Keratinocyte (primary cell): ENCODE measurements at regions not wholly inside any gene's neighbourhood (a gene's known extent, or its start where the extent isn't known, plus 50 kb on each side); places are given as distances from the start of the nearest gene placed in this dataset.

Source experiments
- DNase-seq: peaks from one replicate; pipeline ENCODE4 v3.0.0-alpha.2; 2011; ENCODE audit warnings: low read depth, missing footprints, low spot score
- FAIRE-seq: peaks from 2 replicates; lab custom pipeline; 2011; peaks lifted over from hg19 to GRCh38; lab: Jason Lieb, UNC
- H2AFZ ChIP-seq: 2 replicates; pipeline ENCODE4 v1.6.0; 2012; ENCODE audit warnings: low read length, control low read depth, inconsistent platforms; ENCODE audit not compliant: control insufficient read depth
- H3K27ac ChIP-seq: 2 replicates; pipeline ENCODE4 v1.5.1; 2011; ENCODE audit warnings: low read length; ENCODE audit not compliant: control insufficient read depth, insufficient read depth
- H3K27me3 ChIP-seq: 3 replicates; pipeline ENCODE4 v1.6.0; 2011; ENCODE audit warnings: low read length; ENCODE audit not compliant: control insufficient read depth, insufficient read depth; ENCODE audit errors: extremely low read depth
- H3K36me3 ChIP-seq, 2 experiments: 2 replicates in 1 of 2; 3 replicates in 1 of 2; pipeline ENCODE4 v1.5.1; 2011; ENCODE audit warnings: low read length in 2 of 2, mild to moderate bottlenecking in 1 of 2; ENCODE audit not compliant: control insufficient read depth in 2 of 2, insufficient read depth in 2 of 2; ENCODE audit errors: extremely low read depth in 1 of 2
- H3K4me1 ChIP-seq: 3 replicates; pipeline ENCODE4 v1.5.1; 2011; ENCODE audit warnings: low read length; ENCODE audit not compliant: control insufficient read depth, insufficient read depth; ENCODE audit errors: extremely low read depth
- H3K4me2 ChIP-seq: 3 replicates; pipeline ENCODE4 v1.6.0; 2011; ENCODE audit warnings: low read depth, low read length; ENCODE audit not compliant: control insufficient read depth, insufficient read depth; ENCODE audit errors: extremely low read depth
- H3K4me3 ChIP-seq, 3 experiments: fragments of 200-600 bp in 1 of 3; sonication (generic) in 1 of 3; 2 replicates in 2 of 3; 3 replicates in 1 of 3; pipeline ENCODE4 v1.5.1; 2011 to 2016; ENCODE audit warnings: low read length in 3 of 3, mild to moderate bottlenecking in 3 of 3, control low read depth in 2 of 3, inconsistent platforms in 1 of 3, low read depth in 1 of 3, mixed read lengths in 1 of 3, mixed run types in 1 of 3, moderate library complexity in 1 of 3; ENCODE audit not compliant: control insufficient read depth in 2 of 3, insufficient read depth in 2 of 3; ENCODE audit errors: extremely low read depth in 1 of 3
- H3K79me2 ChIP-seq: 2 replicates; pipeline ENCODE4 v1.6.0; 2012; ENCODE audit warnings: low read length; ENCODE audit not compliant: control insufficient read depth, insufficient read depth
- H3K9ac ChIP-seq: 3 replicates; pipeline ENCODE4 v1.6.0; 2011; ENCODE audit warnings: low read length; ENCODE audit not compliant: control insufficient read depth, insufficient read depth; ENCODE audit errors: extremely low read depth
- H3K9me1 ChIP-seq: 3 replicates; pipeline ENCODE4 v1.6.0; 2011; ENCODE audit warnings: low read length; ENCODE audit not compliant: control insufficient read depth, insufficient read depth; ENCODE audit errors: extremely low read depth
- H3K9me3 ChIP-seq: 2 replicates; pipeline ENCODE4 v1.5.1; 2012; ENCODE audit warnings: low read depth, low read length; ENCODE audit not compliant: control insufficient read depth
- H4K20me1 ChIP-seq: 3 replicates; pipeline ENCODE4 v1.6.0; 2011; ENCODE audit warnings: low read length; ENCODE audit not compliant: control insufficient read depth, insufficient read depth; ENCODE audit errors: extremely low read depth
- CTCF ChIP-seq, 3 experiments: IDR thresholded peaks in 1 of 3; conservative IDR thresholded peaks in 1 of 3; optimal IDR thresholded peaks in 1 of 3; 2 replicates in 2 of 3; 3 replicates in 1 of 3; pipeline versions ENCODE3 to v1.5.1; 2011; ENCODE audit warnings: low read length in 3 of 3, mild to moderate bottlenecking in 3 of 3, moderate library complexity in 2 of 3, control low read depth in 1 of 3, inconsistent platforms in 1 of 3; ENCODE audit not compliant: insufficient read depth in 2 of 3; ENCODE audit errors: extremely low read depth in 1 of 3
- EZH2 ChIP-seq: IDR thresholded peaks from one replicate; pipeline ENCODE4 v1.6.1; 2012; ENCODE audit warnings: inconsistent platforms, mild to moderate bottlenecking, low read length, moderate library complexity
- dilution Hi-C: fragments of 300-500 bp; cut with MboI; formaldehyde crosslinking; loops from one replicate; pipeline ENCODE4 v1.7.0; 2020; ENCODE audit warnings: low sequenced_read_pairs; ENCODE audit not compliant: extremely low pct_ligation_motif_present

- H3K27me3 ChIP-seq = no peaks in the 10 kb centered on the region
- H3K9ac ChIP-seq = no peak overlapping the region
- DNase-seq = no peak
- H2AFZ ChIP-seq = no peak overlapping the region
- H4K20me1 ChIP-seq = no peaks in the 10 kb centered on the region
- TF ChIP-seq CTCF (optimal IDR thresholded peaks at IDR 0.05 in 1 of 3, IDR thresholded peaks at IDR 0.05 in 1 of 3, conservative IDR thresholded peaks at IDR 0.05 in 1 of 3; ENCODE audit: extremely low read depth in 1 of 3, insufficient read depth in 2 of 3, low read length in 3 of 3) = no peak
- no peak for TF ChIP-seq EZH2
- H3K4me2 ChIP-seq = no peak overlapping the region
- no peaks in the 10 kb centered on the region for H3K9me1 ChIP-seq
- FAIRE-seq = no peak
- no peaks in the 10 kb centered on the region for H3K36me3 ChIP-seq
- no peaks in the 10 kb centered on the region for H3K79me2 ChIP-seq
- H3K27ac ChIP-seq = no peak overlapping the region
- H3K4me3 ChIP-seq = no peak overlapping the region
- no peaks in the 10 kb centered on the region for H3K4me1 ChIP-seq
- dilution Hi-C loops = no loop called here
- H3K9me3 ChIP-seq = no peaks in the 10 kb centered on the region
Observed at GRCh38 chr5:124976086-124976485, 229.6 kb upstream of the ZNF608 start.

- dilution Hi-C loops = no loop called here
- no peaks in the 10 kb centered on the region for H4K20me1 ChIP-seq
- no peak overlapping the region for H3K4me2 ChIP-seq
- H3K27me3 ChIP-seq = no peaks in the 10 kb centered on the region
- H2AFZ ChIP-seq = peak overlapping the region; percentile 58
- no peak overlapping the region for H3K4me3 ChIP-seq
- H3K36me3 ChIP-seq = no peaks in the 10 kb centered on the region
- FAIRE-seq = no peak
- no peaks in the 10 kb centered on the region for H3K9me3 ChIP-seq
- TF ChIP-seq CTCF (optimal IDR thresholded peaks at IDR 0.05 in 1 of 3, IDR thresholded peaks at IDR 0.05 in 1 of 3, conservative IDR thresholded peaks at IDR 0.05 in 1 of 3; ENCODE audit: extremely low read depth in 1 of 3, insufficient read depth in 2 of 3, low read length in 3 of 3) (no peak), EZH2 (no peak)
- H3K9ac ChIP-seq = no peak overlapping the region
- H3K9me1 ChIP-seq = no peaks in the 10 kb centered on the region
- H3K79me2 ChIP-seq = no peaks in the 10 kb centered on the region
- no peak overlapping the region for H3K27ac ChIP-seq
- peaks cover 10% of the 10 kb centered on the region for H3K4me1 ChIP-seq
- DNase-seq = no peak
Observed at GRCh38 chr5:124979251-124979650, 232.8 kb upstream of the ZNF608 start.
